Trophoblast cell (in vitro differentiated cells and primary cell): ENCODE measurements at regions not wholly inside any gene's neighbourhood (a gene's known extent, or its start where the extent isn't known, plus 50 kb on each side); places are given as distances from the start of the nearest gene placed in this dataset.

Experiments used
- DNase-seq, 2 donors: peaks; one replicate each; pipeline ENCODE4 v3.0.0-alpha.2; 2016
- H2AFZ ChIP-seq: 2 replicates; pipeline ENCODE4 v1.6.1; 2013; ENCODE audit warnings: low read length, moderate library complexity, mild to moderate bottlenecking; ENCODE audit not compliant: insufficient read depth, poor library complexity
- H2AK5ac ChIP-seq: 2 replicates; pipeline ENCODE4 v1.6.1; 2013; ENCODE audit warnings: mild to moderate bottlenecking, low read length
- H2BK120ac ChIP-seq: 2 replicates; pipeline ENCODE4 v1.6.1; 2013; ENCODE audit warnings: low read length, mild to moderate bottlenecking, moderate library complexity; ENCODE audit not compliant: insufficient read depth, poor library complexity
- H2BK12ac ChIP-seq: 2 replicates; pipeline ENCODE4 v1.6.1; 2013; ENCODE audit warnings: mild to moderate bottlenecking, low read length, moderate library complexity
- H2BK5ac ChIP-seq: 2 replicates; pipeline ENCODE4 v1.6.1; 2013; ENCODE audit warnings: low read length, low read depth, moderate library complexity, mild to moderate bottlenecking; ENCODE audit not compliant: poor library complexity
- H3K14ac ChIP-seq: 2 replicates; pipeline ENCODE4 v1.6.1; 2013; ENCODE audit warnings: mild to moderate bottlenecking, low read length
- H3K18ac ChIP-seq: 2 replicates; pipeline ENCODE4 v1.6.1; 2013; ENCODE audit warnings: mild to moderate bottlenecking, low read length
- H3K23ac ChIP-seq: 2 replicates; pipeline ENCODE4 v1.6.1; 2013; ENCODE audit warnings: low read length
- H3K27ac ChIP-seq: 2 replicates; pipeline ENCODE4 v1.5.1; 2013; ENCODE audit warnings: low read depth, mild to moderate bottlenecking, inconsistent platforms, low read length, moderate library complexity
- H3K27me3 ChIP-seq: 2 replicates; pipeline ENCODE4 v1.6.1; 2013; ENCODE audit warnings: inconsistent platforms, mild to moderate bottlenecking, low read length, moderate library complexity; ENCODE audit not compliant: insufficient read depth
- H3K36me3 ChIP-seq, 2 experiments: 1 replicate in 1 of 2; 2 replicates in 1 of 2; pipeline ENCODE4 v1.6.1; 2013; ENCODE audit warnings: low read length in 2 of 2, mild to moderate bottlenecking in 2 of 2, moderate library complexity in 1 of 2; ENCODE audit not compliant: insufficient read depth in 2 of 2, control insufficient read depth in 1 of 2
- H3K4ac ChIP-seq: 2 replicates; pipeline ENCODE4 v1.6.1; 2013; ENCODE audit warnings: low read depth, mild to moderate bottlenecking, low read length, moderate library complexity
- H3K4me1 ChIP-seq, 2 experiments: 1 replicate in 1 of 2; 2 replicates in 1 of 2; pipeline ENCODE4 v1.6.1; 2013; ENCODE audit warnings: low read length in 2 of 2, mild to moderate bottlenecking in 2 of 2, moderate library complexity in 1 of 2; ENCODE audit not compliant: insufficient read depth in 2 of 2, control insufficient read depth in 1 of 2
- H3K4me2 ChIP-seq: 2 replicates; pipeline ENCODE4 v1.6.1; 2013; ENCODE audit warnings: inconsistent platforms, mild to moderate bottlenecking, low read length, moderate library complexity
- H3K4me3 ChIP-seq: 2 replicates; pipeline ENCODE4 v1.5.1; 2013; ENCODE audit warnings: mild to moderate bottlenecking, low read depth, low read length, inconsistent platforms
- H3K79me1 ChIP-seq: one replicate; pipeline ENCODE4 v1.6.1; 2013; ENCODE audit warnings: low read length
- H3K79me2 ChIP-seq: 2 replicates; pipeline ENCODE4 v1.6.1; 2013; ENCODE audit warnings: low read length, mild to moderate bottlenecking; ENCODE audit not compliant: control insufficient read depth, insufficient read depth, poor library complexity
- H3K9ac ChIP-seq: 2 replicates; pipeline ENCODE4 v1.6.1; 2013; ENCODE audit warnings: mild to moderate bottlenecking, low read length
- H3K9me3 ChIP-seq: 2 replicates; pipeline ENCODE4 v1.6.1; 2013; ENCODE audit warnings: low read depth, mild to moderate bottlenecking, control low read depth, inconsistent platforms, low read length; ENCODE audit not compliant: insufficient read depth
- H4K12ac ChIP-seq: 2 replicates; pipeline ENCODE4 v1.6.1; 2013; ENCODE audit warnings: low read depth, mild to moderate bottlenecking, low read length, moderate library complexity
- H4K8ac ChIP-seq: 2 replicates; pipeline ENCODE4 v1.6.1; 2013; ENCODE audit warnings: low read depth, mild to moderate bottlenecking, low read length, moderate library complexity
- H4K91ac ChIP-seq: one replicate; pipeline ENCODE4 v1.6.1; 2013; ENCODE audit warnings: low read depth, mild to moderate bottlenecking, low read length, moderate library complexity
- WGBS: extraction: QIAGEN DNeasy Blood & Tissue Kit; methylation state at CpG from one replicate; pipeline ENCODE4 v1.1.7; 2013; ENCODE audit warnings: missing lambda C conversion rate; ENCODE audit not compliant: insufficient read length, insufficient coverage; ENCODE audit errors: extremely low coverage; 5-methylcytosine and 5-hydroxymethylcytosine counted together

GRCh38 chr13:70896136-70896535, 787.9 kb upstream of the KLHL1 start:
- Histone ChIP-seq H2AFZ (no peak overlapping the region), H3K23ac (no peak overlapping the region), H3K79me1 (no peaks in the 10 kb centered on the region), H2AK5ac (no peak overlapping the region), H4K91ac (no peak overlapping the region), H3K4me3 (no peak overlapping the region), H3K27me3 (no peaks in the 10 kb centered on the region), H3K4me2 (no peak overlapping the region), H3K4me1 (no peaks in the 10 kb centered on the region), H3K36me3 (no peaks in the 10 kb centered on the region), H2BK5ac (no peak overlapping the region), H3K14ac (no peak overlapping the region), H3K18ac (no peak overlapping the region), H4K8ac (no peak overlapping the region), H3K4ac (no peak overlapping the region), H3K9ac (no peak overlapping the region), H3K79me2 (no peaks in the 10 kb centered on the region), H3K9me3 (no peaks in the 10 kb centered on the region), H2BK120ac (no peak overlapping the region), H4K12ac (no peak overlapping the region), H3K27ac (no peak overlapping the region), H2BK12ac (no peak overlapping the region)
- no peak for DNase-seq

GRCh38 chr13:70895599-70895998, 787.3 kb upstream of the KLHL1 start:
- Histone ChIP-seq H3K9me3 (no peaks in the 10 kb centered on the region), H3K4me3 (no peak overlapping the region), H3K4me1 (no peaks in the 10 kb centered on the region), H3K9ac (no peak overlapping the region), H3K36me3 (no peaks in the 10 kb centered on the region), H2AK5ac (no peak overlapping the region), H2BK5ac (no peak overlapping the region), H2BK12ac (no peak overlapping the region), H3K14ac (no peak overlapping the region), H3K27ac (no peak overlapping the region), H3K27me3 (no peaks in the 10 kb centered on the region), H4K12ac (no peak overlapping the region), H2BK120ac (no peak overlapping the region), H4K8ac (no peak overlapping the region), H3K79me1 (no peaks in the 10 kb centered on the region), H3K4me2 (no peak overlapping the region), H4K91ac (no peak overlapping the region), H3K79me2 (no peaks in the 10 kb centered on the region), H2AFZ (no peak overlapping the region), H3K4ac (no peak overlapping the region), H3K18ac (no peak overlapping the region), H3K23ac (no peak overlapping the region)
- DNase-seq = no peak
- no CpG with 5 or more reads among the region's 3 CpGs for WGBS

GRCh38 chr13:70894258-70894657, 786.0 kb upstream of the KLHL1 start:
- H3K9ac ChIP-seq = no peak overlapping the region

GRCh38 chr13:70893832-70894231, 785.6 kb upstream of the KLHL1 start:
- H3K79me1 ChIP-seq = no peaks in the 10 kb centered on the region
- H4K8ac ChIP-seq = no peak overlapping the region
- H3K14ac ChIP-seq = no peak overlapping the region
- H3K4me2 ChIP-seq = no peak overlapping the region
- no peak overlapping the region for H2BK12ac ChIP-seq
- no peak overlapping the region for H3K4me3 ChIP-seq
- DNase-seq = no peak
- no peak overlapping the region for H4K12ac ChIP-seq
- H3K23ac ChIP-seq = no peak overlapping the region
- H3K9ac ChIP-seq = no peak overlapping the region
- no peak overlapping the region for H2BK5ac ChIP-seq
- no peak overlapping the region for H3K4ac ChIP-seq
- H2AK5ac ChIP-seq = no peak overlapping the region
- H3K9me3 ChIP-seq = no peaks in the 10 kb centered on the region
- no peak overlapping the region for H4K91ac ChIP-seq
- no peak overlapping the region for H2AFZ ChIP-seq
- H3K79me2 ChIP-seq = no peaks in the 10 kb centered on the region
- no peak overlapping the region for H2BK120ac ChIP-seq
- H3K18ac ChIP-seq = no peak overlapping the region
- H3K27ac ChIP-seq = no peak overlapping the region
- no peaks in the 10 kb centered on the region for H3K36me3 ChIP-seq
- no peaks in the 10 kb centered on the region for H3K27me3 ChIP-seq
- WGBS = no CpG with 5 or more reads among the region's 1 CpG
- no peaks in the 10 kb centered on the region for H3K4me1 ChIP-seq

More at GRCh38 chr13:70894258-70894657, 786.0 kb upstream of the KLHL1 start:
- H3K23ac ChIP-seq = no peak overlapping the region
- H3K9me3 ChIP-seq = no peaks in the 10 kb centered on the region
- H3K79me1 ChIP-seq = no peaks in the 10 kb centered on the region
- no peak overlapping the region for H4K91ac ChIP-seq
- no peak overlapping the region for H3K18ac ChIP-seq
- H2BK5ac ChIP-seq = no peak overlapping the region
- H3K27me3 ChIP-seq = no peaks in the 10 kb centered on the region
- H2BK12ac ChIP-seq = no peak overlapping the region
- no peak overlapping the region for H2AK5ac ChIP-seq
- H3K14ac ChIP-seq = no peak overlapping the region
- H3K4ac ChIP-seq = no peak overlapping the region
- no peak overlapping the region for H2BK120ac ChIP-seq
- DNase-seq = no peak
- WGBS = no CpG with 5 or more reads among the region's 1 CpG
- H4K8ac ChIP-seq = no peak overlapping the region
- H3K4me2 ChIP-seq = no peak overlapping the region
- no peaks in the 10 kb centered on the region for H3K36me3 ChIP-seq
- no peaks in the 10 kb centered on the region for H3K4me1 ChIP-seq
- no peak overlapping the region for H2AFZ ChIP-seq
- H3K79me2 ChIP-seq = no peaks in the 10 kb centered on the region
- H4K12ac ChIP-seq = no peak overlapping the region
- H3K4me3 ChIP-seq = no peak overlapping the region
- no peak overlapping the region for H3K27ac ChIP-seq

- no peak overlapping the region for H3K4me3 ChIP-seq
- H4K91ac ChIP-seq = no peak overlapping the region
- no peaks in the 10 kb centered on the region for H3K27me3 ChIP-seq
- H3K9me3 ChIP-seq = no peaks in the 10 kb centered on the region
- H3K36me3 ChIP-seq = no peaks in the 10 kb centered on the region
- H3K18ac ChIP-seq = no peak overlapping the region
- H2AK5ac ChIP-seq = no peak overlapping the region
- H3K14ac ChIP-seq = no peak overlapping the region
- H4K12ac ChIP-seq = no peak overlapping the region
- no peaks in the 10 kb centered on the region for H3K79me2 ChIP-seq
- H2BK5ac ChIP-seq = no peak overlapping the region
- H3K27ac ChIP-seq = no peak overlapping the region
- DNase-seq = no peak
- no peak overlapping the region for H3K4ac ChIP-seq
- H3K79me1 ChIP-seq = no peaks in the 10 kb centered on the region
- H4K8ac ChIP-seq = no peak overlapping the region
- H3K4me1 ChIP-seq = no peaks in the 10 kb centered on the region
- no peak overlapping the region for H2BK120ac ChIP-seq
- no peak overlapping the region for H2AFZ ChIP-seq
- H3K9ac ChIP-seq = no peak overlapping the region
- no peak overlapping the region for H3K23ac ChIP-seq
- H3K4me2 ChIP-seq = no peak overlapping the region
- H2BK12ac ChIP-seq = no peak overlapping the region
These were observed 782.0 kb upstream of the KLHL1 start for GRCh38 chr13:70890289-70890688.
